ENCODE measurements at regions not wholly inside any gene's neighbourhood (a gene's known extent, or its start where the extent isn't known, plus 50 kb on each side); places are given as distances from the start of the nearest gene placed in this dataset.

GRCh38 chr1:53402891-53403655 lies 56.1 kb upstream of the DMRTB1 start:
- TF ChIP-seq CTCF (conservative IDR thresholded peaks at IDR 0.05) = no peak
- TF ChIP-seq EZH2 (IDR thresholded peaks at IDR 0.05; ENCODE audit: low read depth) = no peak
